ENCODE measurements at regions not wholly inside any gene's neighbourhood (a gene's known extent, or its start where the extent isn't known, plus 50 kb on each side); places are given as distances from the start of the nearest gene placed in this dataset.

- TF ChIP-seq ZNF687 (CRISPR knock-in tag; IDR thresholded peaks at IDR 0.05) (peak; percentile 40), ZFP90 (CRISPR knock-in tag; IDR thresholded peaks at IDR 0.05; ENCODE audit: borderline replicate concordance) (no peak), GATAD2A (CRISPR knock-in tag; IDR thresholded peaks at IDR 0.05) (peak; percentile 64; the same call in 1 of the 2 replicates), FOXA3 (CRISPR knock-in tag; IDR thresholded peaks at IDR 0.05) (peak; percentile 85), FOXP4 (CRISPR knock-in tag; IDR thresholded peaks at IDR 0.05) (0 out of 2 replicates have a peak, but pooled peaks have one; percentile 31), ZMYM4 (CRISPR knock-in tag; IDR thresholded peaks at IDR 0.05) (0 out of 2 replicates have a peak, but pooled peaks have one; percentile 14), THRA (CRISPR knock-in tag; IDR thresholded peaks at IDR 0.05; ENCODE audit: borderline replicate concordance) (no peak), ZNF230 (CRISPR knock-in tag; IDR thresholded peaks at IDR 0.05) (0 out of 2 replicates have a peak, but pooled peaks have one; percentile 38), SAP130 (CRISPR knock-in tag; IDR thresholded peaks at IDR 0.05; ENCODE audit: low read depth) (0 out of 2 replicates have a peak, but pooled peaks have one; percentile 16), ZNF432 (CRISPR knock-in tag; IDR thresholded peaks at IDR 0.05; ENCODE audit: borderline replicate concordance) (no peak), GMEB2 (CRISPR knock-in tag; IDR thresholded peaks at IDR 0.05; ENCODE audit: low read depth) (no peak), HNF1A (IDR thresholded peaks at IDR 0.05; ENCODE audit: low read depth) (no peak), HNF1A (CRISPR knock-in tag; IDR thresholded peaks at IDR 0.05; ENCODE audit: borderline replicate concordance) (0 out of 2 replicates have a peak, but pooled peaks have one; percentile 22), POGZ (CRISPR knock-in tag; IDR thresholded peaks at IDR 0.05) (0 out of 2 replicates have a peak, but pooled peaks have one; percentile 55), FOXK2 (IDR thresholded peaks at IDR 0.05) (no peak)
Measured at GRCh38 chr11:116413301-116414242, 359.2 kb downstream of the BUD13 start (continued).

Measured in HepG2 (cell line).